ENCODE measurements at regions not wholly inside any gene's neighbourhood (a gene's known extent, or its start where the extent isn't known, plus 50 kb on each side); places are given as distances from the start of the nearest gene placed in this dataset.

DNA sequence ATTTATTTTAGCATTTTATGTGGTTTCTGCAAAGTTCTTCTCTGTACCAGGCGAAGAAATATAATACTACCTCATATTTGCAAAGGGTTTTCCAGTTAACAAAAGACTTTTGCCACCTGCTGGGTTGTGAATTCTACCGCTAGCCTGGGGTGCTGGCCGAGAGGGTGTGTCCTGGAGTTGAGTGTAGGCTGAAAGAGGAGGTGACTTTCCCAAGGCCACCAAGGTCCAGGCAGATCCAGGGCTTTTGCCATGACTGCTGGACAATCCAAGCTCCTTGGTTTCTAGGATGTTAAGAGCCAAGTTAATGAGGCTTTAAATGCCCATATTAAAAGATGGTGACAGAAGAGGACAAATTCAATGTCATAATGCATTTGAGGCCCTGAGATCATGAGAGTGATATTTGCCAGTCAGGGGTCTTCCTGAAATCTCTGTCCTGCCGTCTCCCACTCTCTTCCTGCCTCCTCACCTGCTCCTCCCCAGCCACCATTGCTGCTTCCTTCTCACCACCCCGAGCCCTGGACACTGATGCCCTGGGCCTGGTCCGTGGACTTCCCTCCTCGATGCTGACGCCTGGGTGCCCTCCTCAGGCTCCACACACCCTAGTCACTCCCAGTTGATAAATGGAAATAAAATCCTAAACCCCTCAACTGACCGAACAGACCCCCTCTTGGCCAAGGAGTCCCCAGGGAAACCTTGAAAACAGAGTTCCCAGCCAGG lies 825.6 kb downstream of the TBC1D22A start:
- Mint-ChIP-seq H3K27ac (no peak overlapping the region), H3K9me3 (peaks cover 35% of the 10 kb centered on the region), H3K36me3 (ENCODE audit: low read depth) (no peaks in the 10 kb centered on the region), H3K4me1 (no peaks in the 10 kb centered on the region), H3K27me3 (ENCODE audit: low read depth) (peaks cover 12% of the 10 kb centered on the region), H3K4me3 (no peak overlapping the region)
- TF ChIP-seq, protein P1, sequence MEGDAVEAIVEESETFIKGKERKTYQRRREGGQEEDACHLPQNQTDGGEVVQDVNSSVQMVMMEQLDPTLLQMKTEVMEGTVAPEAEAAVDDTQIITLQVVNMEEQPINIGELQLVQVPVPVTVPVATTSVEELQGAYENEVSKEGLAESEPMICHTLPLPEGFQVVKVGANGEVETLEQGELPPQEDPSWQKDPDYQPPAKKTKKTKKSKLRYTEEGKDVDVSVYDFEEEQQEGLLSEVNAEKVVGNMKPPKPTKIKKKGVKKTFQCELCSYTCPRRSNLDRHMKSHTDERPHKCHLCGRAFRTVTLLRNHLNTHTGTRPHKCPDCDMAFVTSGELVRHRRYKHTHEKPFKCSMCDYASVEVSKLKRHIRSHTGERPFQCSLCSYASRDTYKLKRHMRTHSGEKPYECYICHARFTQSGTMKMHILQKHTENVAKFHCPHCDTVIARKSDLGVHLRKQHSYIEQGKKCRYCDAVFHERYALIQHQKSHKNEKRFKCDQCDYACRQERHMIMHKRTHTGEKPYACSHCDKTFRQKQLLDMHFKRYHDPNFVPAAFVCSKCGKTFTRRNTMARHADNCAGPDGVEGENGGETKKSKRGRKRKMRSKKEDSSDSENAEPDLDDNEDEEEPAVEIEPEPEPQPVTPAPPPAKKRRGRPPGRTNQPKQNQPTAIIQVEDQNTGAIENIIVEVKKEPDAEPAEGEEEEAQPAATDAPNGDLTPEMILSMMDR (IDR thresholded peaks at IDR 0.05; ENCODE audit: unreplicated experiment in 3 of 3): no peak

DNA sequence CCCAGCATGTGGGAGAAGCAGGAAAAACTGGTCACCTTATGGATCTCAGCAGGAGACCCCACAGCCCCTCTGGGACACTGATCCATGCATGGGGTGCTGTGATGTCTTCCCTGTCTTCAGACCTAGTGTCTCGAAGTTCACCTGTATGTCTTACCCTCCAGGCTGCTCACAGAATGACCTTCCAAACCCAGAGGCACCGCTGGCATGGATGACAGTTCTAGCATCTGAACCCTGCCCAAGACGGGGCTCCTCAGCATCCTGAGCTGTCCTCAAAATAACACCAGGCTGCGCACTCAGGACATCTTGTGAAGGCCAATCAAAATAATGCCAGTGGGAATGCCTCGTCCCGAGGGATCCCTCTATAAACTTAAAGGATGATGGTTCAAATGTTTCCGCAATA lies 824.9 kb downstream of the TBC1D22A start:
- Mint-ChIP-seq H3K9me3 (peaks cover 31% of the 10 kb centered on the region), H3K4me1 (no peaks in the 10 kb centered on the region), H3K27me3 (ENCODE audit: low read depth) (peaks cover 12% of the 10 kb centered on the region), H3K4me3 (no peak overlapping the region), H3K36me3 (ENCODE audit: low read depth) (no peaks in the 10 kb centered on the region), H3K27ac (no peak overlapping the region)
- TF ChIP-seq, protein P1 (IDR thresholded peaks at IDR 0.05; ENCODE audit: unreplicated experiment in 3 of 3): no peak

DNA sequence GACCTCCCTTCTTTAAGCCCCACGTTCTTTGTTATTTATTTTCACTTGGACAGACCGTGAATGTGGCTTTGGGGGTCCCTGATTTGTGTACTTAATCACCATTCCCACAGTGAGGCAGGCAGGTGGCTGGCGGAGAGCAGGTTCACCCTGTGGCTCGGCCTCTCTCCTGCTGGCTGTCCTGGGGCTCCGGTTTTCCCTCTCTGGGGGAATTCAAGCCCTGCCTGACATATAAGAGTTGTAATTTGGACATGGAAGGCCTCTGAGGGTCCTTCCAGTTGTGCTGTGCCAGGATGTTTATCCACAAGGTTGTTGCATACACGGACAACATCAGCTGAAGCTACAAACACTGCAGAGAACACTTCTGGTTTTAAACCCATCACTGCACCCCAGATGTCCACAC lies 824.5 kb downstream of the TBC1D22A start:
- peaks cover 12% of the 10 kb centered on the region for H3K27me3 Mint-ChIP-seq (ENCODE audit: low read depth)
- no peaks in the 10 kb centered on the region for H3K4me1 Mint-ChIP-seq
- no peak overlapping the region for H3K27ac Mint-ChIP-seq
- peaks cover 31% of the 10 kb centered on the region for H3K9me3 Mint-ChIP-seq
- TF ChIP-seq, protein P1 (IDR thresholded peaks at IDR 0.05; ENCODE audit: unreplicated experiment in 3 of 3): no peak
- no peaks in the 10 kb centered on the region for H3K36me3 Mint-ChIP-seq (ENCODE audit: low read depth)
- H3K4me3 Mint-ChIP-seq: no peak overlapping the region

DNA sequence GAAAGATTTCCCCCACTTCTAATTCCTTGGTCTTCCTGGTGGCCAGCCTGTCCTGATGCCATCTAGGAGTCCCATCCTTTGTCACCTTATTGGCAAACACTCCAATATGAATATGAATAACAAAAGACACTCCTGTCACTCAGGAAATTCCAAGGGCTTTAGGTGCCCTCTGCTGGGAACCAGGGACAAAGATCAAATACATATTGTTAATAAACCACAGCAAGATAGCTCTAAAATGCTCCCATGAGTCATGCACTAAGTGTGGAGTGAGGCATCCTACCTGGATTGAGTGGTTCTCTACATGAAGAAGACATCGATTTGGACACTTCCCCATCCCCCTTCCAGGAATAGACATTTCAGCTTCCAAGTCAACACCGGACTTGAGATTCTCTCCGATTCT lies 823.6 kb downstream of the TBC1D22A start:
- H3K4me3 Mint-ChIP-seq: no peak overlapping the region
- no peak overlapping the region for H3K27ac Mint-ChIP-seq
- H3K4me1 Mint-ChIP-seq: no peaks in the 10 kb centered on the region
- no peaks in the 10 kb centered on the region for H3K36me3 Mint-ChIP-seq (ENCODE audit: low read depth)
- TF ChIP-seq, protein P1 (IDR thresholded peaks at IDR 0.05; ENCODE audit: unreplicated experiment in 3 of 3): no peak
- peaks cover 12% of the 10 kb centered on the region for H3K27me3 Mint-ChIP-seq (ENCODE audit: low read depth)
- H3K9me3 Mint-ChIP-seq: peaks cover 31% of the 10 kb centered on the region

DNA sequence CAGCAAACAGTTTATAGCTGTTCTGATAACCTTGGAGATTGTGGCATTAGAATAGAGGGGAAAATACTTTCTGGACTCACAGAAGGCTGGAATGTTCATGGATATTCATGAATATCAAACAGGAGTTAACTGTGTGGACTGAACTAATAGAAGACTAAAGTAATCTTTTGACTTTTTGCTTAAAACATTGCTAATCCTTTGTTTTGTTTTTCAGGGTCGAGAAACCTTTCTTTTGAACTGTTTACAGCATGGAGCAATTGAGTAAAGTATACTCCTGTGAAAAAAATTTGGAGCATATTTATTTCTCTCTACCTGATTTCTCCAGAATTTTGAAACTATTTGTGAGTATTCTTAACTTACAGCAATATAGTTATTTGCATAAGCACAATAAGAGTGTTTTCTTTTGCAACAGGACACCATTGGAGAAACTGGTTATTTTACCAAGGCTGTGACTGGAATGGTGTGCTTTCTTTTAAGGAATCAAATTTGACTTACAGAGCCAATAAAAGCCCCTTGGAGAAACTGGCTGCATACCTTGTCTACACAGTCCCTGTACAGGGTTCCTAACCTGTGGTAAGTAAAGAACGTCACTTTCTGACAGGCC lies 821.6 kb downstream of the TBC1D22A start:
- Mint-ChIP-seq H3K9me3 (peaks cover 35% of the 10 kb centered on the region), H3K36me3 (ENCODE audit: low read depth) (no peaks in the 10 kb centered on the region), H3K4me1 (no peaks in the 10 kb centered on the region), H3K27ac (no peak overlapping the region), H3K27me3 (ENCODE audit: low read depth) (peaks cover 11% of the 10 kb centered on the region), H3K4me3 (no peak overlapping the region)
- TF ChIP-seq, protein P1 (IDR thresholded peaks at IDR 0.05; ENCODE audit: unreplicated experiment in 3 of 3): no peak

DNA sequence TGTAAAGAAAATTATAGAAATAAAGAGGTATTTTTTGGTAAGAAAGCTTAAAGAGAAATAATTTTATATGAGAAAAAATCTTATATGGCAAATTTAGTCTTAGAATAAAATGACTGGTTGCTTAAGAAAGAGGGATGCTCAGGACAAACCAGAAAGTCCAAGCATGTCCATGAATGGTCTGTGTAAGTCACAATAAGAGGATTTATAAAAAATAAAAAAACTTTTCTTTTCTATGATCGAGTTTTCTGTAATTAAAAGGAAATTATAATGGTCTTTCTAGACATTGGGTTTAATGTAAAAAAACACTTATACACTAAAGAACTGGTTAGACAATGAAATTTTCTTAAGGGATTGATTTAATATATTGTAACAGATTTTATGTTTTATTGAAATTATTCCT lies 819.6 kb downstream of the TBC1D22A start:
- Mint-ChIP-seq H3K9me3 (peaks cover 35% of the 10 kb centered on the region), H3K4me1 (no peaks in the 10 kb centered on the region), H3K36me3 (ENCODE audit: low read depth) (no peaks in the 10 kb centered on the region), H3K27me3 (ENCODE audit: low read depth) (peaks cover 4% of the 10 kb centered on the region), H3K4me3 (no peak overlapping the region), H3K27ac (no peak overlapping the region)
- TF ChIP-seq, protein P1 (IDR thresholded peaks at IDR 0.05; ENCODE audit: unreplicated experiment in 3 of 3): no peak

Measured in nephron (organoid).